T-helper 1 cell treated with Interleukin-12 subunit alpha and Interleukin-12 subunit beta and Interleukin-4 antibody, amounts not matched to agents 30 μg/mL and 1 μg/mL, for 36 hours (primary cell): ENCODE measurements at regions not wholly inside any gene's neighbourhood (a gene's known extent, or its start where the extent isn't known, plus 50 kb on each side); places are given as distances from the start of the nearest gene placed in this dataset.

Experiments used
- H3K27ac Mint-ChIP-seq: one replicate; pipeline ENCODE4 v1.8.0; 2021; ENCODE audit warnings: mild to moderate bottlenecking, mixed read lengths
- H3K27me3 Mint-ChIP-seq: one replicate; pipeline ENCODE4 v1.8.0; 2021; ENCODE audit warnings: low read depth, mixed read lengths
- H3K36me3 Mint-ChIP-seq: one replicate; pipeline ENCODE4 v1.8.0; 2021; ENCODE audit warnings: low read depth, mixed read lengths
- H3K4me1 Mint-ChIP-seq: one replicate; pipeline ENCODE4 v1.8.0; 2021; ENCODE audit warnings: low read depth, mixed read lengths
- H3K4me3 Mint-ChIP-seq: one replicate; pipeline ENCODE4 v1.8.0; 2021; ENCODE audit warnings: mild to moderate bottlenecking, moderate library complexity, mixed read lengths
- H3K9me3 Mint-ChIP-seq: one replicate; pipeline ENCODE4 v1.8.0; 2021; ENCODE audit warnings: mixed read lengths

DNA sequence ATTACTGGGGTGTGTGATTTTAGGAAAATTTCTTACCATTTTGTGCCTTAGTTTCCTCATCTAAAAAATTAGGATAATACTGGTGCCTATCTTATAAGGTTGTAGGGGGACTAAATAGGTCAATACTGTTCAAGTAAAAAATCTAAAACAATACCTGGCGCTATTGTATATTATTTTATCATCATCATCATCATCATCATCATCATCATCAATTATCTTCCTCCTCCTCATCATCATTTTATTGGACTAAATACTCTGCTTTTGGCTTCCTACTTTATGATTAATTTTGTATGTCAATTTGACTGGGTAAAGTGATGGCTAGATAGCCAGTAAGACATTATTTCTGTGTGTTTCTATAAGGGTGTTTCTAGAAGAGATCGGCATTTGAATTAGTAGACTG, 435.5 kb downstream of the DHX35 start:
- H3K9me3 Mint-ChIP-seq: no peaks in the 10 kb centered on the region
- H3K27ac Mint-ChIP-seq: no peak overlapping the region
- H3K4me1 Mint-ChIP-seq: no peaks in the 10 kb centered on the region
- H3K27me3 Mint-ChIP-seq: no peaks in the 10 kb centered on the region
- no peaks in the 10 kb centered on the region for H3K36me3 Mint-ChIP-seq
- no peak overlapping the region for H3K4me3 Mint-ChIP-seq

- no peaks in the 10 kb centered on the region for H3K36me3 Mint-ChIP-seq
- no peak overlapping the region for H3K27ac Mint-ChIP-seq
- no peaks in the 10 kb centered on the region for H3K9me3 Mint-ChIP-seq
- H3K4me1 Mint-ChIP-seq: no peaks in the 10 kb centered on the region
- no peaks in the 10 kb centered on the region for H3K27me3 Mint-ChIP-seq
- no peak overlapping the region for H3K4me3 Mint-ChIP-seq
Measured at GRCh38 chr20:39395478-39396291, 433.5 kb downstream of the DHX35 start.

DNA sequence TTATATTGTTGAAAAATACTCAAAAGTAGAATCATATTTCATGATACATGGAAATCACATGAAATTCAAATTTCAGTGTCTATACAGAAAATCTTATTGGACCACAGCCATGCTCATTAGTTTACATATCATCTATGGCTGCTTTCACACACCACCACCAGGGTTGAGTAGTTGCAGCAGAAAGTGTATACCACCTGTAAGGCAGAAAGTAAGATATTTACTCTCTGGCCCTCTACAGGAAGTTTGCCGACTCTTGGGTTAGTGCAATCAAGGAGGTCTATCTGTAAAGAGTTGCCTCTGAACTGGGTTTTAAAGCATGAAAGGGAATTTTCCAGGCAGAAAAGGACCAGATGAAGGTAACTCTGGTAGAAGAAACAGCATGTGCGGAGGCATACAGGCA, 432.3 kb downstream of the DHX35 start:
- Mint-ChIP-seq H3K4me3 (no peak overlapping the region), H3K9me3 (no peaks in the 10 kb centered on the region)

GRCh38 chr20:39390186-39390585, 428.0 kb downstream of the DHX35 start:
- Mint-ChIP-seq H3K4me1 (no peaks in the 10 kb centered on the region), H3K9me3 (no peaks in the 10 kb centered on the region), H3K27me3 (no peaks in the 10 kb centered on the region), H3K4me3 (no peak overlapping the region), H3K36me3 (no peaks in the 10 kb centered on the region), H3K27ac (no peak overlapping the region)

More for the DNA sequence above, 432.3 kb downstream of the DHX35 start:
- no peaks in the 10 kb centered on the region for H3K36me3 Mint-ChIP-seq
- no peaks in the 10 kb centered on the region for H3K27me3 Mint-ChIP-seq
- H3K27ac Mint-ChIP-seq: no peak overlapping the region
- no peaks in the 10 kb centered on the region for H3K4me1 Mint-ChIP-seq

- Mint-ChIP-seq H3K9me3 (no peaks in the 10 kb centered on the region), H3K27ac (no peak overlapping the region), H3K36me3 (no peaks in the 10 kb centered on the region), H3K4me1 (no peaks in the 10 kb centered on the region), H3K27me3 (no peaks in the 10 kb centered on the region), H3K4me3 (no peak overlapping the region)
Measured at GRCh38 chr20:39381595-39381994, 419.5 kb downstream of the DHX35 start.

GRCh38 chr20:39378776-39379175, 416.6 kb downstream of the DHX35 start:
- no peaks in the 10 kb centered on the region for H3K4me1 Mint-ChIP-seq
- H3K27me3 Mint-ChIP-seq: no peaks in the 10 kb centered on the region
- H3K4me3 Mint-ChIP-seq: no peak overlapping the region
- H3K9me3 Mint-ChIP-seq: peaks cover 3% of the 10 kb centered on the region
- no peak overlapping the region for H3K27ac Mint-ChIP-seq
- H3K36me3 Mint-ChIP-seq: no peaks in the 10 kb centered on the region

DNA sequence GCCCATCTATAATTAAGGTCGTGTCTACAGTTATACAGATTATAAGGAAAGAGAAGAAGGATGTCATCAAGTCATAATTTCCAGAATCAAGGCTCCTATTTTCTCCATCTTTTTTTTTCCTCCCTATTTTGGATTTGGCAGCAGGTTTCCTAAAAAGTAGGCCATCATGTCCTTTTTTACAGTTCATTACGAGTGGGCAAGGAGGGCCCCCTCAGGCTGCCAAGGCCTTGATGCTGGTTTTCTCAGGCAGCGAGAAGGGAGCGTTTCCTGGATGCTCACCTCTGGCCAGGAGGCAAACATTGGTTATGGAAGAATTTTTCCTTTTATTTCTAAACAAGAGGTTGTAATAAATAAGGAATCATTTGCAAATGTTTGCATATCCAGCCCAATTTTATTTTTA, 414.6 kb downstream of the DHX35 start:
- H3K9me3 Mint-ChIP-seq: peaks cover 3% of the 10 kb centered on the region
- no peaks in the 10 kb centered on the region for H3K27me3 Mint-ChIP-seq
- H3K4me3 Mint-ChIP-seq: no peak overlapping the region
- no peak overlapping the region for H3K27ac Mint-ChIP-seq
- no peaks in the 10 kb centered on the region for H3K36me3 Mint-ChIP-seq
- no peaks in the 10 kb centered on the region for H3K4me1 Mint-ChIP-seq

GRCh38 chr20:39364320-39364719, 402.2 kb downstream of the DHX35 start:
- Mint-ChIP-seq H3K4me1 (no peaks in the 10 kb centered on the region), H3K27ac (no peak overlapping the region), H3K27me3 (no peaks in the 10 kb centered on the region), H3K36me3 (no peaks in the 10 kb centered on the region), H3K9me3 (no peaks in the 10 kb centered on the region), H3K4me3 (no peak overlapping the region)

- Mint-ChIP-seq H3K27me3 (no peaks in the 10 kb centered on the region), H3K4me1 (no peaks in the 10 kb centered on the region), H3K9me3 (no peaks in the 10 kb centered on the region), H3K4me3 (no peak overlapping the region), H3K27ac (no peak overlapping the region), H3K36me3 (no peaks in the 10 kb centered on the region)
Measured at GRCh38 chr20:39359981-39360620, 398.0 kb downstream of the DHX35 start.

DNA sequence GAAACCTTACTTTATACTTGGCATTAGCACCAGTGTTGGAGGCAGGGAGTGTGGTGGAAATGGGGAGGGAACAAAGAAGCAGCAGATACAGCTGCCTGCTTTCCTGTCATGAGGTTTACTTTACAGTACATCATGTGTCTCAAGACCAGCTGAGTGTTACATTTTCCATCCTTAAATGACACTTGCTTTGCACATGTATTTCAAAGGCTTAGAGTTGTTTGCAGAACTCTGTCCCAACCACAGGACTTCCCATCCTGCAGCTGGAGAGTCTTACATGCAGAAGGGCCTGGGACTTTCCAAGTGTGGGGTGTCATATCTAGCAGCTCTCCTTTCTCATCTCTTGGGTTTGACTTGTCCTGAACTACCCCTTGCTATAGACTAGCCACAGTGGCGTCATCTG, 395.9 kb downstream of the DHX35 start:
- no peaks in the 10 kb centered on the region for H3K4me1 Mint-ChIP-seq
- H3K9me3 Mint-ChIP-seq: no peaks in the 10 kb centered on the region
- no peak overlapping the region for H3K4me3 Mint-ChIP-seq
- no peaks in the 10 kb centered on the region for H3K27me3 Mint-ChIP-seq
- no peak overlapping the region for H3K27ac Mint-ChIP-seq
- no peaks in the 10 kb centered on the region for H3K36me3 Mint-ChIP-seq

- Mint-ChIP-seq H3K36me3 (no peaks in the 10 kb centered on the region), H3K4me3 (no peak overlapping the region), H3K9me3 (no peaks in the 10 kb centered on the region), H3K4me1 (no peaks in the 10 kb centered on the region), H3K27ac (no peak overlapping the region), H3K27me3 (no peaks in the 10 kb centered on the region)
Measured at GRCh38 chr20:39356908-39357307, 394.8 kb downstream of the DHX35 start.

- Mint-ChIP-seq H3K9me3 (peaks cover 16% of the 10 kb centered on the region), H3K4me3 (no peak overlapping the region), H3K27me3 (no peaks in the 10 kb centered on the region), H3K36me3 (no peaks in the 10 kb centered on the region), H3K4me1 (no peaks in the 10 kb centered on the region), H3K27ac (no peak overlapping the region)
Measured at GRCh38 chr20:39349240-39349639, 387.1 kb downstream of the DHX35 start.

DNA sequence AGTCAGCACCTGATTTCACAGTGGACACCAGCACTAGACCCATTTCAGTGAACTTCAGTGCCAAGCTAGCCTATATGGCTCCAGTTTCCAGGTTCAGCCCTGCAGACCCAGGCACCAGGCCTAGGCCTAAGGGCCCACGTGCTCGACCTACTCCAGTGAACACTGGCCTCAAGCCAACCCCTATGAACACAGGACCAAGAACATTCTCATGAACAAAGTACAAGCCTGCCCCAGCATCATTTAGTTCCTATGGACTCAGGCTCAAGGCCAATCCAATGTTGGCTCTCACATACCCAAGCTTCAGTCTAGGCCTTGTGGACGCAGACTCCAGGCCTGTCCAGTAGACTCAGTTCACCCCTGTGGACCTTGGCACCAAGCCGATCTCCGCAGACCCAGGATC, 385.5 kb downstream of the DHX35 start:
- H3K27ac Mint-ChIP-seq: no peak overlapping the region
- no peak overlapping the region for H3K4me3 Mint-ChIP-seq
- H3K27me3 Mint-ChIP-seq: no peaks in the 10 kb centered on the region
- peaks cover 16% of the 10 kb centered on the region for H3K9me3 Mint-ChIP-seq
- no peaks in the 10 kb centered on the region for H3K36me3 Mint-ChIP-seq
- H3K4me1 Mint-ChIP-seq: no peaks in the 10 kb centered on the region

- Mint-ChIP-seq H3K4me1 (no peaks in the 10 kb centered on the region), H3K4me3 (no peak overlapping the region), H3K27ac (no peak overlapping the region), H3K9me3 (peaks cover 2% of the 10 kb centered on the region), H3K27me3 (no peaks in the 10 kb centered on the region), H3K36me3 (no peaks in the 10 kb centered on the region)
Measured at GRCh38 chr20:39342463-39342862, 380.3 kb downstream of the DHX35 start.
